ENCODE measurements at regions not wholly inside any gene's neighbourhood (a gene's known extent, or its start where the extent isn't known, plus 50 kb on each side); places are given as distances from the start of the nearest gene placed in this dataset.
A peak's percentile ranks its signal among the peaks of the same experiment; 100 is the strongest.

DNA sequence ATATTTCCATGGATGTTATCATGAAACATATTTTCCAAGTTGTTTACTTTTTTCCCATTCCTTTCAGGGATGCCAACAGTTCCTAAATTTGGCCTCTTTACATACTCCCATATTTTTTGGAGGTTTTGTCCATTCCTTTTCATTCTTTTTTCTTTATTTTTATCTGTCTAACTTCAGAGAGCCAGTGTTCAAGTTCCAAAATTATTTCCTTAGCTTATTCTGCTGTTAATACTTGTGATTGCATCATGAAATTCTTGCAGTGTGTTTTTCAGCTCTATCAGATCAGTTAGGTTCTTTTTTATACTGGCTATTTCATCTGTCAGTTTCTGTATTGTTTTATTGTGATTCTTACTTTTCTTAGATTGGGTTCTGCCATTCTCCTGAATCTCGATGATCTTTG is 89.9 kb upstream of the TCF21 start:
- H2AFZ ChIP-seq (ENCODE audit: low read length) = no peak overlapping the region
- no peaks in the 10 kb centered on the region for H3K4me1 ChIP-seq (ENCODE audit: insufficient read depth, low read length)
- no peaks in the 10 kb centered on the region for H3K27me3 ChIP-seq (ENCODE audit: insufficient read depth, low read length)
- H3K36me3 ChIP-seq (ENCODE audit: insufficient read depth, low read length) = no peaks in the 10 kb centered on the region
- TF ChIP-seq CTCF (IDR thresholded peaks at IDR 0.05; ENCODE audit: extremely low read depth, low read depth, low read length) = no peak
- no peak for DNase-seq (ENCODE audit: insufficient read length, low spot score, missing footprints)
- no peaks in the 10 kb centered on the region for H3K9me3 ChIP-seq (ENCODE audit: low read depth, low read length)
- no peak overlapping the region for H3K4me2 ChIP-seq (ENCODE audit: insufficient read depth, low read length)
- H3K79me2 ChIP-seq (ENCODE audit: insufficient read depth, low read length) = no peaks in the 10 kb centered on the region
- H4K20me1 ChIP-seq (ENCODE audit: insufficient read depth, low read length) = no peaks in the 10 kb centered on the region
- H3K4me3 ChIP-seq (ENCODE audit: insufficient read depth, low read length) = no peak overlapping the region
- H3K27ac ChIP-seq (ENCODE audit: low read depth, low read length) = no peak overlapping the region

GRCh38 chr6:133802861-133803260 is 86.1 kb upstream of the TCF21 start:
- H3K79me2 ChIP-seq (ENCODE audit: insufficient read depth, low read length) = no peaks in the 10 kb centered on the region
- H3K36me3 ChIP-seq (ENCODE audit: insufficient read depth, low read length) = no peaks in the 10 kb centered on the region
- TF ChIP-seq CTCF (IDR thresholded peaks at IDR 0.05; ENCODE audit: extremely low read depth, low read depth, low read length) = no peak
- H3K27ac ChIP-seq (ENCODE audit: low read depth, low read length) = no peak overlapping the region
- no peaks in the 10 kb centered on the region for H3K9me3 ChIP-seq (ENCODE audit: low read depth, low read length)
- H3K4me2 ChIP-seq (ENCODE audit: insufficient read depth, low read length) = no peak overlapping the region
- no peaks in the 10 kb centered on the region for H3K27me3 ChIP-seq (ENCODE audit: insufficient read depth, low read length)
- H3K4me1 ChIP-seq (ENCODE audit: insufficient read depth, low read length) = peaks cover 3% of the 10 kb centered on the region
- no peaks in the 10 kb centered on the region for H4K20me1 ChIP-seq (ENCODE audit: insufficient read depth, low read length)
- H3K4me3 ChIP-seq (ENCODE audit: insufficient read depth, low read length) = no peak overlapping the region
- no peak for DNase-seq (ENCODE audit: insufficient read length, low spot score, missing footprints)
- no peak overlapping the region for H2AFZ ChIP-seq (ENCODE audit: low read length)

DNA sequence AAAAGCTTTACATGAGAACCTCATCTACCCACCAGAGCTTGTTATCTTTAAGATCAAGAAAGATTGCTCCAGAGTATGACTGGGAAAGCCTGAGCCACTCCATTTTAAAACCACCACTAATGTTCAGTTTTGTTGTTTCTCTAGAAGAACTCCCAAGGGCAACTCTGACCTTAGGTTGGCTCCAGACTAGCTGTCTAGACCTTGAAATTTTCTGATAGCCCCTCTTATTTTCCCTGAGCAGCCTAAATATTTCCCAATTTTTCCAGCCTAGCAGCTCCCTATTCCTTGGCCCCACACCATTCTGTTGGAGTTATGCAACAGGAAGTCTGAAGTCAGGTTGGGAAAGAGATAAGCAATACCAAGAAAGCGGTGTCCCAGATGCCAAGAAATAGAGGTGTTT is 84.6 kb upstream of the TCF21 start:
- Histone ChIP-seq H3K79me2 (ENCODE audit: insufficient read depth, low read length) (no peaks in the 10 kb centered on the region), H4K20me1 (ENCODE audit: insufficient read depth, low read length) (no peaks in the 10 kb centered on the region), H3K9me3 (ENCODE audit: low read depth, low read length) (no peaks in the 10 kb centered on the region), H3K27ac (ENCODE audit: low read depth, low read length) (peak overlapping the region; percentile 47), H2AFZ (ENCODE audit: low read length) (no peak overlapping the region), H3K36me3 (ENCODE audit: insufficient read depth, low read length) (no peaks in the 10 kb centered on the region), H3K27me3 (ENCODE audit: insufficient read depth, low read length) (no peaks in the 10 kb centered on the region), H3K4me2 (ENCODE audit: insufficient read depth, low read length) (no peak overlapping the region), H3K4me1 (ENCODE audit: insufficient read depth, low read length) (peaks cover 3% of the 10 kb centered on the region), H3K4me3 (ENCODE audit: insufficient read depth, low read length) (no peak overlapping the region)
- no peak for DNase-seq (ENCODE audit: insufficient read length, low spot score, missing footprints)
- TF ChIP-seq CTCF (IDR thresholded peaks at IDR 0.05; ENCODE audit: extremely low read depth, low read depth, low read length) = no peak

DNA sequence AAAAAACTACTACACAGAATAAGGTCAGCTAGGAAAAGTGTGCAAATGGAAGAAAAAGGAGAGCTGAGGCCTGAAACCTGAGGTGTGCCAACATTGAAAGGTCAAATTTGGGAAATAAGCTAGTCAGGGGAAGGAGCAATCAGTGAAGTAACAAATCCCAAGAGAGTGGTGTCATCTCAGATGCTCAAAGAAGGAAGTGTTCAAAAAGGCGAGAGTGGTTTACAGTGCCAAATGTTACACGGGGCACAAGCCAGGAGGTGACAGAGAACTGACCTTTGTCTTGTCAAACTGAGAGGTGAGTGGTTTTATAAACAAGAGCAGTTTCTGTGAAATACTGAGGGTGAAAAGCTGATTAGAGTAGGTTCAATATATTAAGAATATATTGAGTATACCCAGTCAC is 83.0 kb upstream of the TCF21 start:
- H3K79me2 ChIP-seq (ENCODE audit: insufficient read depth, low read length) = no peaks in the 10 kb centered on the region
- TF ChIP-seq CTCF (IDR thresholded peaks at IDR 0.05; ENCODE audit: extremely low read depth, low read depth, low read length) = no peak
- no peak overlapping the region for H2AFZ ChIP-seq (ENCODE audit: low read length)
- H3K9me3 ChIP-seq (ENCODE audit: low read depth, low read length) = no peaks in the 10 kb centered on the region
- no peak overlapping the region for H3K4me3 ChIP-seq (ENCODE audit: insufficient read depth, low read length)
- H3K27me3 ChIP-seq (ENCODE audit: insufficient read depth, low read length) = no peaks in the 10 kb centered on the region
- DNase-seq (ENCODE audit: insufficient read length, low spot score, missing footprints) = no peak
- no peak overlapping the region for H3K27ac ChIP-seq (ENCODE audit: low read depth, low read length)
- no peak overlapping the region for H3K4me2 ChIP-seq (ENCODE audit: insufficient read depth, low read length)
- H3K36me3 ChIP-seq (ENCODE audit: insufficient read depth, low read length) = no peaks in the 10 kb centered on the region
- H4K20me1 ChIP-seq (ENCODE audit: insufficient read depth, low read length) = no peaks in the 10 kb centered on the region
- H3K4me1 ChIP-seq (ENCODE audit: insufficient read depth, low read length) = peaks cover 3% of the 10 kb centered on the region
